A549 (cell line): ENCODE measurements at regions not wholly inside any gene's neighbourhood (a gene's known extent, or its start where the extent isn't known, plus 50 kb on each side); places are given as distances from the start of the nearest gene placed in this dataset.

Experiments used
- ATAC-seq, 2 experiments: fragments of 200-7000 bp in 1 of 2; fragments of >200 bp in 1 of 2; cut with Nextera tagmentation in 1 of 2; cut with Tn5 transposase in 1 of 2; 3 replicates each; pipeline versions ENCODE4 v1.8.0 to v1.9.1; 2018 to 2020; ENCODE audit warnings: mild to moderate bottlenecking in 1 of 2, moderate library complexity in 1 of 2
- CTCF ChIA-PET: fragments of 300-600 bp; sonication (Branson Sonifier 250); formaldehyde crosslinking; extraction: SDS; loops from one replicate; lab custom pipeline; 2021; ENCODE audit warnings: antibody characterized with exemption, inconsistent platforms; lab: Yijun Ruan, JAX
- POLR2A ChIA-PET: fragments of 350-600 bp; formaldehyde crosslinking; extraction: SDS; loops from one replicate; lab custom pipeline; 2021; ENCODE audit warnings: antibody characterized with exemption, inconsistent platforms; lab: Yijun Ruan, JAX
- DNase-seq, 2 experiments: peaks; one replicate each; pipeline versions ENCODE4 v3.0.0 to v3.0.0-alpha.2; 2011 to 2016; ENCODE audit warnings: low read depth in 1 of 2, low spot score in 1 of 2
- FAIRE-seq: peaks from 2 replicates; lab custom pipeline; 2011; peaks lifted over from hg19 to GRCh38; lab: Jason Lieb, UNC
- H3K27ac ChIP-seq, 2 experiments: fragments of >200 bp; sonication (Bioruptor Twin); formaldehyde crosslinking; 3 replicates each; pipeline ENCODE4 v1.5.1; 2016 to 2017
- H3K4me1 ChIP-seq: fragments of >200 bp; sonication (Bioruptor Twin); formaldehyde crosslinking; 3 replicates; pipeline ENCODE4 v1.6.1; 2016
- H3K4me2 ChIP-seq: fragments of >200 bp; sonication (Bioruptor Twin); formaldehyde crosslinking; 3 replicates; pipeline ENCODE4 v1.6.1; 2016
- H3K4me3 ChIP-seq: fragments of >200 bp; sonication (Bioruptor Twin); formaldehyde crosslinking; 3 replicates; pipeline ENCODE4 v1.5.1; 2016
- H3K9me3 ChIP-seq: fragments of >200 bp; sonication (Bioruptor Twin); formaldehyde crosslinking; 3 replicates; pipeline ENCODE4 v1.6.1; 2016
- BHLHE40 ChIP-seq: IDR thresholded peaks from 2 replicates; pipeline ENCODE4 v1.6.1; 2012; ENCODE audit warnings: low read depth, low read length, inconsistent platforms
- CHD4 ChIP-seq: fragments of 200-600 bp; sonication (generic); IDR thresholded peaks from 2 replicates; pipeline ENCODE4 v1.6.1; 2016; ENCODE audit warnings: antibody characterized with exemption, mild to moderate bottlenecking, borderline replicate concordance
- EHF ChIP-seq: fragments of 250-450 bp; sonication (Bioruptor Pico); IDR thresholded peaks from 2 replicates; pipeline ENCODE4 v1.5.0; 2020; ENCODE audit warnings: mild to moderate bottlenecking
- ESRRA ChIP-seq: fragments of 150-350 bp; IDR thresholded peaks from 2 replicates; pipeline ENCODE4 v1.6.1; 2014; ENCODE audit warnings: mild to moderate bottlenecking, low read length, borderline replicate concordance
- FOSL2 ChIP-seq, 2 experiments: fragments of 450-650 bp in 1 of 2; fragments of >200 bp in 1 of 2; sonication (Bioruptor Twin) in 1 of 2; formaldehyde crosslinking; IDR thresholded peaks; 2 replicates each; pipeline versions ENCODE4 v1.5.0 to v1.6.1; 2016 to 2020; ENCODE audit warnings: mild to moderate bottlenecking in 1 of 2, moderate library complexity in 1 of 2
- FOXS1 ChIP-seq: fragments of 250-450 bp; sonication (Bioruptor Pico); IDR thresholded peaks from 2 replicates; pipeline ENCODE4 v1.5.0; 2020; ENCODE audit warnings: mild to moderate bottlenecking, moderate library complexity
- GATA3 ChIP-seq: IDR thresholded peaks from 2 replicates; pipeline ENCODE4 v1.6.1; 2012; ENCODE audit warnings: borderline replicate concordance
- JUN ChIP-seq, 2 experiments: fragments of >200 bp; sonication (Bioruptor Twin); formaldehyde crosslinking; IDR thresholded peaks; 2 replicates in 1 of 2; 3 replicates in 1 of 2; pipeline ENCODE4 v1.6.1; 2016 to 2017
- JUNB ChIP-seq: fragments of >200 bp; sonication (Bioruptor Twin); formaldehyde crosslinking; IDR thresholded peaks from 2 replicates; pipeline ENCODE4 v1.6.1; 2016
- KDM1A ChIP-seq: fragments of 200-600 bp; sonication (generic); IDR thresholded peaks from 2 replicates; pipeline ENCODE4 v1.6.1; 2016; ENCODE audit warnings: low read depth, mild to moderate bottlenecking
- KDM5A ChIP-seq: fragments of 200-600 bp; sonication (generic); IDR thresholded peaks from 2 replicates; pipeline ENCODE4 v1.6.1; 2016; ENCODE audit warnings: antibody characterized with exemption, mild to moderate bottlenecking
- MYC ChIP-seq: IDR thresholded peaks from 2 replicates; pipeline ENCODE4 v1.6.1; 2012; ENCODE audit warnings: mild to moderate bottlenecking, inconsistent platforms, low read length, improper control_type of control experiment, borderline replicate concordance
- NPAS2 ChIP-seq: fragments of 250-450 bp; sonication (Bioruptor Pico); IDR thresholded peaks from 2 replicates; pipeline ENCODE4 v1.8.0; 2022; ENCODE audit warnings: mild to moderate bottlenecking, moderate library complexity, borderline replicate concordance
- POLR2AphosphoS2 ChIP-seq: conservative IDR thresholded peaks from 2 replicates; pipeline ENCODE4 v1.6.1; 2012; ENCODE audit warnings: low read length, improper control_type of control experiment, inconsistent platforms
- RCOR1 ChIP-seq: fragments of 150-350 bp; IDR thresholded peaks from 2 replicates; pipeline ENCODE4 v1.6.1; 2014; ENCODE audit warnings: antibody characterized with exemption, low read length, low read depth
- RFX5 ChIP-seq: fragments of 450-650 bp; IDR thresholded peaks from 2 replicates; pipeline ENCODE4 v1.7.1; 2014; ENCODE audit warnings: antibody characterized with exemption, mild to moderate bottlenecking, moderate library complexity
- RNF2 ChIP-seq: fragments of 200-600 bp; sonication (generic); IDR thresholded peaks from 2 replicates; pipeline ENCODE4 v1.6.1; 2016; ENCODE audit warnings: low read depth, mild to moderate bottlenecking, antibody characterized with exemption, moderate library complexity, borderline replicate concordance
- SMC3 ChIP-seq: fragments of >200 bp; sonication (Bioruptor Twin); formaldehyde crosslinking; IDR thresholded peaks from 3 replicates; pipeline ENCODE4 v1.6.1; 2018; ENCODE audit warnings: inconsistent platforms
- SREBF2 ChIP-seq: fragments of 450-650 bp; IDR thresholded peaks from 2 replicates; pipeline ENCODE4 v1.6.1; 2014; ENCODE audit warnings: mild to moderate bottlenecking, moderate library complexity
- TFCP2L1 ChIP-seq: fragments of 250-450 bp; sonication (Bioruptor Pico); IDR thresholded peaks from 2 replicates; pipeline ENCODE4 v1.5.0; 2021; ENCODE audit warnings: mild to moderate bottlenecking
- ZC3H11A ChIP-seq: fragments of 450-650 bp; IDR thresholded peaks from 2 replicates; pipeline ENCODE4 v1.6.1; 2014; ENCODE audit warnings: antibody characterized with exemption, mild to moderate bottlenecking
- ZFP36 ChIP-seq: fragments of 450-650 bp; IDR thresholded peaks from 2 replicates; pipeline ENCODE4 v1.6.1; 2014; ENCODE audit warnings: borderline replicate concordance; ENCODE audit not compliant: partially characterized antibody
- WGBS: methylation state at CpG from one replicate; pipeline ENCODE4 v1.1.6; 2017; ENCODE audit errors: missing lambda C conversion rate; 5-methylcytosine and 5-hydroxymethylcytosine counted together
- TF ChIP-seq, protein P1 (sequence below): fragments of 450-650 bp; IDR thresholded peaks from 2 replicates; pipeline ENCODE4 v1.6.1; 2014; ENCODE audit warnings: antibody characterized with exemption
- TF ChIP-seq, protein P2 (sequence below): IDR thresholded peaks from 2 replicates; pipeline ENCODE4 v1.6.1; 2012
- TF ChIP-seq, protein P3 (sequence below): fragments of >200 bp; sonication (Bioruptor Twin); formaldehyde crosslinking; IDR thresholded peaks from 3 replicates; pipeline ENCODE4 v1.5.1; 2016

DNA sequence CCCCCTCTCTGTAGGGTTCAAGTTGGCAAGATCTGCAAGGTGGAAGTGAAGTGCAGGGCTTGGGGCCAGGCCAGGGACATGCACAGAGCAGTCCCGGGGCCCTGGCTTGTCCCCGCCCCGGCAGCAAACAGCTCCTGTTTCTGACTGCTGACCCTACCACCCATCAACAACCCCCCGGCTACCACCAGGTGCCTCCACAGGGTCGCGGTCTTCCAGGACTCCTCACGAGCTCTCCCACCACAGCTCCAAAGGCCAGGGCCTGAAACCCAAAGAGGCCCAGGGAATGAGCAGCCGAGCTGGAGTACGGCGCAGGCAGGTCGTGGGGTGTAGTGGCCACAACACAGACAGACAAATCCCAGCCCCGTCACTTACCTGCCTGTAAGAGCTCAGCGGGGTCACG, 121.3 kb upstream of the SMAD3 start:
- CTCF ChIA-PET, result interaction anchor here (0.6 to 9.2 kb wide), 14 partner anchors 10 to 489 kb away, joined by 3 to 128 read pairs (median 6); no protein-coding TSS in a partner anchor
- H3K4me3 ChIP-seq, result no peak overlapping the region
- TF ChIP-seq BHLHE40 (no peak), JUN (IDR thresholded peaks at IDR 0.05) (no peak), ZFP36 (peak; percentile 3), KDM1A (no peak)
- TF ChIP-seq, all 56 proteins: peak for 1
- FAIRE-seq, result no peak
- 90% methylated on average over 14 of the region's 14 CpGs for WGBS
- Histone ChIP-seq H3K4me2 (no peak overlapping the region), H3K4me1 (peaks cover 50% of the 10 kb centered on the region), H3K9me3 (no peaks in the 10 kb centered on the region), H3K27ac (peak overlapping the region; percentile 10 to 78; a peak in 5 of 6 replicates)
- ATAC-seq, result no peak
- no peak for DNase-seq
- POLR2A ChIA-PET, result interaction anchor here (0.6 kb wide), 1 partner anchor 437 kb away, joined by 3 read pairs; no protein-coding TSS in a partner anchor

DNA sequence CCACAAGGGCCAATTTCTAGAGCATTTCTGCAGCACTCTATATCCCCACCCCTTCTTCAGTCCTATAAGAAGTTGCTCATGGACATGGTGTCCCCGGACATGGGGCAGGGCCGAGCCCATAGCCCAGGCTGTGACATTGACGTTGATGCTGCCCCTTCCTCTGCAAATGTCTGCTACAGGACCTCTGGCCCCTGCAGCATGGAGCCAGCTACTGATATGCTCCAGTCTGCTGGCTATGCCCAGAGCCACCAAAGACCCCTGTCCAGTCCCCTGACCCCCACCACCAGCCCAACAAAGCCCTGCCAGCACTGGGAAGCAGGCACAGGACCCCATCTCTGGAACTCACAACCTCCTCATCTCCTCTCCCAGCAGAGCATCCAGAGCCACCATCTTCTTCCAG, 120.1 kb upstream of the SMAD3 start:
- CTCF ChIA-PET, result interaction anchor here (1.0 to 9.2 kb wide), 40 partner anchors 10 to 887 kb away, joined by 3 to 128 read pairs (median 10); partner anchors contain the start of gene SMAD3
- no peak for TF ChIP-seq SREBF2
- TF ChIP-seq, protein P1, sequence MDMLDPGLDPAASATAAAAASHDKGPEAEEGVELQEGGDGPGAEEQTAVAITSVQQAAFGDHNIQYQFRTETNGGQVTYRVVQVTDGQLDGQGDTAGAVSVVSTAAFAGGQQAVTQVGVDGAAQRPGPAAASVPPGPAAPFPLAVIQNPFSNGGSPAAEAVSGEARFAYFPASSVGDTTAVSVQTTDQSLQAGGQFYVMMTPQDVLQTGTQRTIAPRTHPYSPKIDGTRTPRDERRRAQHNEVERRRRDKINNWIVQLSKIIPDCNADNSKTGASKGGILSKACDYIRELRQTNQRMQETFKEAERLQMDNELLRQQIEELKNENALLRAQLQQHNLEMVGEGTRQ, result no peak
- TF ChIP-seq CHD4, result no peak
- TF ChIP-seq, protein P2, sequence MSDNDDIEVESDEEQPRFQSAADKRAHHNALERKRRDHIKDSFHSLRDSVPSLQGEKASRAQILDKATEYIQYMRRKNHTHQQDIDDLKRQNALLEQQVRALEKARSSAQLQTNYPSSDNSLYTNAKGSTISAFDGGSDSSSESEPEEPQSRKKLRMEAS, result no peak
- no peak for TF ChIP-seq EHF (CRISPR knock-in tag)
- no peak for TF ChIP-seq RFX5
- TF ChIP-seq RNF2, result no peak
- TF ChIP-seq RCOR1, result no peak
- no peak for TF ChIP-seq FOSL2 (IDR thresholded peaks at IDR 0.05)
- TF ChIP-seq FOSL2 (CRISPR knock-in tag; IDR thresholded peaks at IDR 0.05), result no peak
- no peak for TF ChIP-seq NPAS2 (CRISPR knock-in tag)
- TF ChIP-seq KDM1A, result no peak
- TF ChIP-seq SMC3, result no peak
- TF ChIP-seq KDM5A, result no peak
- no peak for TF ChIP-seq POLR2AphosphoS2
- Histone ChIP-seq H3K4me2 (no peak overlapping the region), H3K9me3 (no peaks in the 10 kb centered on the region), H3K4me1 (peaks cover 46% of the 10 kb centered on the region), H3K4me3 (no peak overlapping the region), H3K27ac (peak overlapping the region; percentile 60 to 82; a peak in 5 of 6 replicates)
- DNase-seq, result no peak
- FAIRE-seq, result no peak
- no peak for ATAC-seq
- 96% methylated on average over 3 of the region's 3 CpGs for WGBS
- POLR2A ChIA-PET, result interaction anchor here (0.6 kb wide), 1 partner anchor 837 kb away, joined by 3 read pairs; no protein-coding TSS in a partner anchor

DNA sequence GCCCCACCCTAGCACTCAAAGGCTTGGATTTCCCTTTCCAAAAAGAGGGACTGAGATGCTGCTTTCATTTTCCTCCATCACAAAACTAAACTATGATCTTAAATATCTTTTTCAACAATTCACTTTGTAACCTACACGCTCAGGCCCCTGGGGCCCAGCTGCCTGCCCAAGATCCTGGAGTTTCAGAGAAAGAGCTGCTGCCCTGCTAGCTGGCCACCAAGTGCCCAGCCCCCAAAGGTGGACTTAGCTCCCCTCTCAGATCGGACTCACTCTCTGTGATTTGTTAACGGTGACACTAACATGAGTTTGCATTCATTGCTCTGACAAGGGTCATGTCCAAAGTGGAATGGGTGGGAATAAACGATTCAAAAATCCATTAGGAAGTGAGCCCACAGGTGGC, 119.6 kb upstream of the SMAD3 start:
- ATAC-seq, result no peak
- no peak for FAIRE-seq
- no peak for DNase-seq
- ChIA-PET POLR2A (interaction anchor here (1.2 to 1.5 kb wide), 4 partner anchors 14 to 358 kb away, joined by 3 to 7 read pairs (median 6); partner anchors contain the start of gene SMAD3), CTCF (interaction anchor here (0.7 to 9.2 kb wide), 83 partner anchors 10 to 889 kb away, joined by 3 to 128 read pairs (median 8); partner anchors contain the start of gene SMAD3)
- TF ChIP-seq ESRRA (no peak), JUNB (no peak), FOXS1 (no peak), TFCP2L1 (CRISPR knock-in tag) (no peak), POLR2AphosphoS2 (no peak), MYC (no peak), FOSL2 (IDR thresholded peaks at IDR 0.05) (no peak), FOSL2 (CRISPR knock-in tag; IDR thresholded peaks at IDR 0.05) (no peak), GATA3 (no peak), KDM1A (no peak), EHF (CRISPR knock-in tag) (no peak), ZC3H11A (no peak), SMC3 (no peak)
- TF ChIP-seq, protein P3, sequence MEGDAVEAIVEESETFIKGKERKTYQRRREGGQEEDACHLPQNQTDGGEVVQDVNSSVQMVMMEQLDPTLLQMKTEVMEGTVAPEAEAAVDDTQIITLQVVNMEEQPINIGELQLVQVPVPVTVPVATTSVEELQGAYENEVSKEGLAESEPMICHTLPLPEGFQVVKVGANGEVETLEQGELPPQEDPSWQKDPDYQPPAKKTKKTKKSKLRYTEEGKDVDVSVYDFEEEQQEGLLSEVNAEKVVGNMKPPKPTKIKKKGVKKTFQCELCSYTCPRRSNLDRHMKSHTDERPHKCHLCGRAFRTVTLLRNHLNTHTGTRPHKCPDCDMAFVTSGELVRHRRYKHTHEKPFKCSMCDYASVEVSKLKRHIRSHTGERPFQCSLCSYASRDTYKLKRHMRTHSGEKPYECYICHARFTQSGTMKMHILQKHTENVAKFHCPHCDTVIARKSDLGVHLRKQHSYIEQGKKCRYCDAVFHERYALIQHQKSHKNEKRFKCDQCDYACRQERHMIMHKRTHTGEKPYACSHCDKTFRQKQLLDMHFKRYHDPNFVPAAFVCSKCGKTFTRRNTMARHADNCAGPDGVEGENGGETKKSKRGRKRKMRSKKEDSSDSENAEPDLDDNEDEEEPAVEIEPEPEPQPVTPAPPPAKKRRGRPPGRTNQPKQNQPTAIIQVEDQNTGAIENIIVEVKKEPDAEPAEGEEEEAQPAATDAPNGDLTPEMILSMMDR, result no peak
- H3K9me3 ChIP-seq, result no peaks in the 10 kb centered on the region
- H3K4me1 ChIP-seq, result peaks cover 41% of the 10 kb centered on the region
- peak overlapping the region; percentile 41 for H3K4me2 ChIP-seq
- H3K27ac ChIP-seq, result peak overlapping the region; percentile 60 to 82; a peak in 5 of 6 replicates
- WGBS, result 61% methylated on average over 4 of the region's 4 CpGs
- H3K4me3 ChIP-seq, result no peak overlapping the region
